H1 (cell line): ENCODE measurements at regions not wholly inside any gene's neighbourhood (a gene's known extent, or its start where the extent isn't known, plus 50 kb on each side); places are given as distances from the start of the nearest gene placed in this dataset.

Source experiments
- JUN ChIP-seq: IDR thresholded peaks from 2 replicates; pipeline ENCODE4 v1.6.1; 2011; ENCODE audit warnings: low read depth, mild to moderate bottlenecking, improper control_type of control experiment, low read length
- SUZ12 ChIP-seq: fragments of 200-600 bp; sonication (generic); IDR thresholded peaks from 2 replicates; pipeline ENCODE4 v1.6.1; 2012; ENCODE audit warnings: mild to moderate bottlenecking, inconsistent platforms, low read length, moderate library complexity, mixed read lengths
- TEAD4 ChIP-seq: IDR thresholded peaks from 2 replicates; pipeline ENCODE4 v1.6.1; 2012; ENCODE audit warnings: low read depth, low read length, inconsistent platforms, mixed read lengths
- TF ChIP-seq, protein P1 (sequence below): fragments of 300-600 bp; sonication (generic); IDR thresholded peaks from 2 replicates; pipeline ENCODE4 v1.7.1; 2012; ENCODE audit warnings: low read length, moderate library complexity, mild to moderate bottlenecking, inconsistent platforms; ENCODE audit not compliant: insufficient replicate concordance

DNA sequence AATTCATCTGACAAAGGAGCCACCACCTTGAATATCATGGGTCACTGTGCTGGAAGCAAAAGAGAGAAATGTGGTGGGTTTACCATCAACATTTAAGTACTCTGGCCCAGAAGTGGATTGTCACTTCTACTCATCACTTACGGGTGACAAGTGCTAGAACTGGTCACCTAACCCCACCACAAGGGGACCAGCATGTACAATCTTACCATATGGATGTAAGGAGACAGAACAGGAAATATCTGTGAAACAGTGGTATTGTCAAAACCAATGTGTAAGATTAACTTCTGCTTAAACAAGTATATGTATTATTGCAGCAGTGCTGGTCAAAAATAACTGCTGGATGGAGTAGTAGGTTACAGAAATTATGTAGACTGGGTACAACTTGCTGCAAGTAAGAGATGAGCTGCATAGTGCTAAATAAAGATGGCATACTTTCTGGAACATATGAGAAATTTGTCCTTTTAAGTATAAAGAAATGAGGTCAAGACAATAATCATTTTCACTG is 171.8 kb downstream of the POTEB3 start (continued):
- TF ChIP-seq SUZ12 (no peak), TEAD4 (no peak), JUN (no peak)
- TF ChIP-seq, protein P1, sequence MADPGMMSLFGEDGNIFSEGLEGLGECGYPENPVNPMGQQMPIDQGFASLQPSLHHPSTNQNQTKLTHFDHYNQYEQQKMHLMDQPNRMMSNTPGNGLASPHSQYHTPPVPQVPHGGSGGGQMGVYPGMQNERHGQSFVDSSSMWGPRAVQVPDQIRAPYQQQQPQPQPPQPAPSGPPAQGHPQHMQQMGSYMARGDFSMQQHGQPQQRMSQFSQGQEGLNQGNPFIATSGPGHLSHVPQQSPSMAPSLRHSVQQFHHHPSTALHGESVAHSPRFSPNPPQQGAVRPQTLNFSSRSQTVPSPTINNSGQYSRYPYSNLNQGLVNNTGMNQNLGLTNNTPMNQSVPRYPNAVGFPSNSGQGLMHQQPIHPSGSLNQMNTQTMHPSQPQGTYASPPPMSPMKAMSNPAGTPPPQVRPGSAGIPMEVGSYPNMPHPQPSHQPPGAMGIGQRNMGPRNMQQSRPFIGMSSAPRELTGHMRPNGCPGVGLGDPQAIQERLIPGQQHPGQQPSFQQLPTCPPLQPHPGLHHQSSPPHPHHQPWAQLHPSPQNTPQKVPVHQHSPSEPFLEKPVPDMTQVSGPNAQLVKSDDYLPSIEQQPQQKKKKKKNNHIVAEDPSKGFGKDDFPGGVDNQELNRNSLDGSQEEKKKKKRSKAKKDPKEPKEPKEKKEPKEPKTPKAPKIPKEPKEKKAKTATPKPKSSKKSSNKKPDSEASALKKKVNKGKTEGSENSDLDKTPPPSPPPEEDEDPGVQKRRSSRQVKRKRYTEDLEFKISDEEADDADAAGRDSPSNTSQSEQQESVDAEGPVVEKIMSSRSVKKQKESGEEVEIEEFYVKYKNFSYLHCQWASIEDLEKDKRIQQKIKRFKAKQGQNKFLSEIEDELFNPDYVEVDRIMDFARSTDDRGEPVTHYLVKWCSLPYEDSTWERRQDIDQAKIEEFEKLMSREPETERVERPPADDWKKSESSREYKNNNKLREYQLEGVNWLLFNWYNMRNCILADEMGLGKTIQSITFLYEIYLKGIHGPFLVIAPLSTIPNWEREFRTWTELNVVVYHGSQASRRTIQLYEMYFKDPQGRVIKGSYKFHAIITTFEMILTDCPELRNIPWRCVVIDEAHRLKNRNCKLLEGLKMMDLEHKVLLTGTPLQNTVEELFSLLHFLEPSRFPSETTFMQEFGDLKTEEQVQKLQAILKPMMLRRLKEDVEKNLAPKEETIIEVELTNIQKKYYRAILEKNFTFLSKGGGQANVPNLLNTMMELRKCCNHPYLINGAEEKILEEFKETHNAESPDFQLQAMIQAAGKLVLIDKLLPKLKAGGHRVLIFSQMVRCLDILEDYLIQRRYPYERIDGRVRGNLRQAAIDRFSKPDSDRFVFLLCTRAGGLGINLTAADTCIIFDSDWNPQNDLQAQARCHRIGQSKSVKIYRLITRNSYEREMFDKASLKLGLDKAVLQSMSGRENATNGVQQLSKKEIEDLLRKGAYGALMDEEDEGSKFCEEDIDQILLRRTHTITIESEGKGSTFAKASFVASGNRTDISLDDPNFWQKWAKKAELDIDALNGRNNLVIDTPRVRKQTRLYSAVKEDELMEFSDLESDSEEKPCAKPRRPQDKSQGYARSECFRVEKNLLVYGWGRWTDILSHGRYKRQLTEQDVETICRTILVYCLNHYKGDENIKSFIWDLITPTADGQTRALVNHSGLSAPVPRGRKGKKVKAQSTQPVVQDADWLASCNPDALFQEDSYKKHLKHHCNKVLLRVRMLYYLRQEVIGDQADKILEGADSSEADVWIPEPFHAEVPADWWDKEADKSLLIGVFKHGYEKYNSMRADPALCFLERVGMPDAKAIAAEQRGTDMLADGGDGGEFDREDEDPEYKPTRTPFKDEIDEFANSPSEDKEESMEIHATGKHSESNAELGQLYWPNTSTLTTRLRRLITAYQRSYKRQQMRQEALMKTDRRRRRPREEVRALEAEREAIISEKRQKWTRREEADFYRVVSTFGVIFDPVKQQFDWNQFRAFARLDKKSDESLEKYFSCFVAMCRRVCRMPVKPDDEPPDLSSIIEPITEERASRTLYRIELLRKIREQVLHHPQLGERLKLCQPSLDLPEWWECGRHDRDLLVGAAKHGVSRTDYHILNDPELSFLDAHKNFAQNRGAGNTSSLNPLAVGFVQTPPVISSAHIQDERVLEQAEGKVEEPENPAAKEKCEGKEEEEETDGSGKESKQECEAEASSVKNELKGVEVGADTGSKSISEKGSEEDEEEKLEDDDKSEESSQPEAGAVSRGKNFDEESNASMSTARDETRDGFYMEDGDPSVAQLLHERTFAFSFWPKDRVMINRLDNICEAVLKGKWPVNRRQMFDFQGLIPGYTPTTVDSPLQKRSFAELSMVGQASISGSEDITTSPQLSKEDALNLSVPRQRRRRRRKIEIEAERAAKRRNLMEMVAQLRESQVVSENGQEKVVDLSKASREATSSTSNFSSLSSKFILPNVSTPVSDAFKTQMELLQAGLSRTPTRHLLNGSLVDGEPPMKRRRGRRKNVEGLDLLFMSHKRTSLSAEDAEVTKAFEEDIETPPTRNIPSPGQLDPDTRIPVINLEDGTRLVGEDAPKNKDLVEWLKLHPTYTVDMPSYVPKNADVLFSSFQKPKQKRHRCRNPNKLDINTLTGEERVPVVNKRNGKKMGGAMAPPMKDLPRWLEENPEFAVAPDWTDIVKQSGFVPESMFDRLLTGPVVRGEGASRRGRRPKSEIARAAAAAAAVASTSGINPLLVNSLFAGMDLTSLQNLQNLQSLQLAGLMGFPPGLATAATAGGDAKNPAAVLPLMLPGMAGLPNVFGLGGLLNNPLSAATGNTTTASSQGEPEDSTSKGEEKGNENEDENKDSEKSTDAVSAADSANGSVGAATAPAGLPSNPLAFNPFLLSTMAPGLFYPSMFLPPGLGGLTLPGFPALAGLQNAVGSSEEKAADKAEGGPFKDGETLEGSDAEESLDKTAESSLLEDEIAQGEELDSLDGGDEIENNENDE: no peak
- TF ChIP-seq, all 59 proteins: peak for 0
